Activated CD4-positive, alpha-beta T cell treated with anti-CD3 and anti-CD28 coated beads for 36 hours (primary cell): ENCODE measurements at regions not wholly inside any gene's neighbourhood (a gene's known extent, or its start where the extent isn't known, plus 50 kb on each side); places are given as distances from the start of the nearest gene placed in this dataset.

ENCODE experiments used
- ATAC-seq: fragments of 200-7000 bp; cut with Tn5 transposase; one replicate; pipeline ENCODE4 v1.10.0; 2021; ENCODE audit warnings: mild to moderate bottlenecking, moderate library complexity
- CTCF ChIA-PET: fragments of 350-600 bp; sonication (Branson Sonifier 250); formaldehyde crosslinking; loops from one replicate; lab custom pipeline; 2021; ENCODE audit warnings: antibody characterized with exemption; lab: Charles Lee
- POLR2A ChIA-PET: fragments of 350-600 bp; sonication (Branson Sonifier 250); formaldehyde crosslinking; loops from one replicate; lab custom pipeline; 2021; ENCODE audit warnings: antibody characterized with exemption, inconsistent platforms; lab: Charles Lee
- DNase-seq: peaks from one replicate; pipeline ENCODE4 v3.0.0-alpha.2; 2020
- H3K27ac Mint-ChIP-seq: one replicate; pipeline ENCODE4 v1.8.0; 2021; ENCODE audit warnings: mixed read lengths
- H3K27me3 Mint-ChIP-seq: one replicate; pipeline ENCODE4 v1.8.0; 2021; ENCODE audit warnings: mixed read lengths
- H3K36me3 Mint-ChIP-seq: one replicate; pipeline ENCODE4 v1.8.0; 2021; ENCODE audit warnings: low read depth, mixed read lengths
- H3K4me1 Mint-ChIP-seq: one replicate; pipeline ENCODE4 v1.8.0; 2021; ENCODE audit warnings: mixed read lengths
- H3K4me3 Mint-ChIP-seq: one replicate; pipeline ENCODE4 v1.8.0; 2021; ENCODE audit warnings: mild to moderate bottlenecking, moderate library complexity, mixed read lengths
- H3K9me3 Mint-ChIP-seq: one replicate; pipeline ENCODE4 v1.8.0; 2021; ENCODE audit warnings: low read depth, mixed read lengths
- intact Hi-C, 2 experiments: fragments of 100-400 bp; cut with DNase I in 1 of 2; cut with micrococcal nuclease in 1 of 2; formaldehyde crosslinking; loops; one replicate each; pipeline versions ENCODE4 v1.14.2 to v1.15.1; 2022 to 2024; cut with DNase I, micrococcal nuclease

DNA sequence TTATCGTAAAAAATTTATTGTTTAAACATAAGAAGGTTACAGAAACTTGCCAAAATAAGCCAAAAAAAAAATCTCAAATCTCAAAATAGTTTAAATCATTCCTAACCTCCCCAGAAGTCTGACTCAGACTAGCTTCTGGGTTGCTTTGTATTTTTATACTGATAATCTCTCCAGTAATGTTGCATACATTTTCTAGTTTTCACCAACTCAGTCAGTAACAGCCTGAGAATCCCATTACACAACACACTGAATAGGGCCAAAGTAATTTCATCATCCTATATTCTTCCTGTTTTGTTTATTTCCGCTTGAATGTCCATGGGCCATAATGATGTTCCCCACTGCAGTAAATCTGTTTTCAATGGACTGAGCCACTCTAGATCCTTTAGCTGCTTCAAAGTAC lies 478.5 kb downstream of the GPAM start:
- no peak for DNase-seq
- CTCF ChIA-PET, result interaction anchor here (0.7 kb wide), 1 partner anchor 147 kb away, joined by 3 read pairs; no protein-coding TSS in a partner anchor
- intact Hi-C loops, result no loop called here

DNA sequence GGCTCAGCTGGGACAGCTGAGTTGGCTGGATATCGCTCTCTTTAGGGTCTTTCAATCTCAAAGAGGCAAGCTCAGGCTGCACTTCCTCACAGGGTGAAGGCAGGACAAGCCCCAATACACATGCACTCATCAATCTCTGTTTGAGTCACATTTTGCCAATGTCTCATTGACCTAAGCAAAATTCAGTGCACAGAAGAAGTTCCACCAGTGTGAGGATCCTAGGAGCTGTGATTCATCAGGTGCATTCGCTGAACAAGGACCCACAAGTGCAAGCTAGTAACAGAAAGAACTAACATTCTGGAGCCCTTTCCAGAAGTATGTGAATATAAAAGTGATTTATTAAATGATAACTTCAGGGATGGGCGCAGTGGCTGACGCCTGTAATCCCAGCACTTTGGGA lies 477.2 kb downstream of the GPAM start:
- ChIA-PET POLR2A (no interaction called here), CTCF (interaction anchor here (1.2 kb wide), 1 partner anchor 516 kb away, joined by 3 read pairs; no protein-coding TSS in a partner anchor)
- DNase-seq (no peak), ATAC-seq (no peak)
- no peaks in the 10 kb centered on the region for H3K4me1 Mint-ChIP-seq
- intact Hi-C loops, result no loop called here
- no peak overlapping the region for H3K4me3 Mint-ChIP-seq
- H3K9me3 Mint-ChIP-seq, result no peaks in the 10 kb centered on the region
- H3K27me3 Mint-ChIP-seq, result peaks cover 2% of the 10 kb centered on the region
- no peak overlapping the region for H3K27ac Mint-ChIP-seq
- H3K36me3 Mint-ChIP-seq, result no peaks in the 10 kb centered on the region

More for the DNA sequence above, 478.5 kb downstream of the GPAM start:
- peaks cover 2% of the 10 kb centered on the region for H3K27me3 Mint-ChIP-seq
- H3K36me3 Mint-ChIP-seq, result no peaks in the 10 kb centered on the region
- H3K4me3 Mint-ChIP-seq, result no peak overlapping the region
- no peaks in the 10 kb centered on the region for H3K9me3 Mint-ChIP-seq
- H3K4me1 Mint-ChIP-seq, result no peaks in the 10 kb centered on the region
- no peak overlapping the region for H3K27ac Mint-ChIP-seq
- POLR2A ChIA-PET, result no interaction called here
- no peak for ATAC-seq

DNA sequence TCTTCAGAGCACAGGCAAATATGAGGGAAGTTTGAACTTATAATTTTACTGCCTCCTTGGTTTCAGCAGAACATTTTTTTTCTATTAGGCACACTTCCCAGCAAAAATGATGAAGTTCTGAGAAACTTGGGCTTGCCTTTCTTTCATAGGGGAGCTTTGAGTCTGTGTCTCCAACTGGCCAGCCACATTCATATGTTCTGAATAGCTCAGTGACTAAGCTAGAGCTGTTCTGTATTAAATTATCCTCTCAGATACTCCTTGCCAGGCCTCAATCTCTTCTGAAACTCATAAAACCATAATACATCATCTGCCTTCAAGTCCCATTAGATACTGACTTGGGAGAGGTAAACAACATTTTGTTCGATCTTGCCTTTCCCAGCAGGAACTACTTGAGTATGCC lies 476.5 kb downstream of the GPAM start:
- intact Hi-C loops, result no loop called here
- Mint-ChIP-seq H3K4me3 (no peak overlapping the region), H3K4me1 (no peaks in the 10 kb centered on the region), H3K27me3 (peaks cover 2% of the 10 kb centered on the region), H3K27ac (no peak overlapping the region), H3K36me3 (no peaks in the 10 kb centered on the region), H3K9me3 (peaks cover 2% of the 10 kb centered on the region)
- POLR2A ChIA-PET, result no interaction called here
- no peak for DNase-seq
- CTCF ChIA-PET, result interaction anchor here (1.2 kb wide), 1 partner anchor 516 kb away, joined by 3 read pairs; no protein-coding TSS in a partner anchor
- no peak for ATAC-seq

DNA sequence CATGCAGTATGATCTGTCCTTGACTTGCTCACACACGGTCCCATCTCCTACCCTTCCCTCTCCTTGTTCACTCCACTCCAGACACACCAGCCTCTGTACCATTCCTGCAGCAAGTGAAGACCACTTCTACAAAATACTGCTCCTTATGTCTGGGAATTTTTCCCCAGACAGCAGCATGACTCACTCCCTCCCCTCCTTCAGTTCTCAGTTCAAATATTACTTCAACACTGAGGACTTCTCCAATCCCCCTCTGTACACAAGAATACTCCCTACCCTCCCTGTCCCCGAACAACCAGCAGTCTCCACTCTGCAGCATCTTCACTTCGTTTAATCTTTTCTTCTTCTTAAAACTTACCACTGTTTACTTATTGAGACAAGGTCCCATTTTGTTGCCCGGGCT lies 474.0 kb downstream of the GPAM start:
- Mint-ChIP-seq H3K4me3 (no peak overlapping the region), H3K27ac (no peak overlapping the region), H3K36me3 (no peaks in the 10 kb centered on the region), H3K9me3 (peaks cover 2% of the 10 kb centered on the region), H3K4me1 (no peaks in the 10 kb centered on the region), H3K27me3 (peaks cover 2% of the 10 kb centered on the region)
- ChIA-PET POLR2A (no interaction called here), CTCF (no interaction called here)
- ATAC-seq (no peak), DNase-seq (no peak)
- intact Hi-C loops, result no loop called here

DNA sequence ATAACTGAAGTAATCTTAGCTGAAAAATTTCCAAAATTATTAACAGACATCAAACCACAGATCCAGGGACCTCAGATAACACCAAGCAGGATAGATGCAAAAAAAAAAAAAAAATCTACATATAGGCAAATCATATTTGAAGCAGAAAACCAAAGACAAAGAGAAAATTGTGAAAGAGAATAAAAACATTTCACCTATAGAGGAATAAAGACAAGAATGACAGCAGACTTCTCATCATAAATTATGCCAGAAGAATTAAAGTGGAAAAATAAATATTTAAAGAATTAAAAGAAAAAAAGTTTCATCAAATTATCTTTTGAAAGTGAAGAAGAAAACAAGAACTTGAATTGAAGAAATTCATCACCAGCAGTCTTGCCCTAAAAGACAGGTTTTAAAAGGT lies 467.5 kb downstream of the GPAM start:
- POLR2A ChIA-PET, result no interaction called here
- H3K27me3 Mint-ChIP-seq, result no peaks in the 10 kb centered on the region
- DNase-seq, result no peak
- H3K9me3 Mint-ChIP-seq, result peaks cover 21% of the 10 kb centered on the region
- no peaks in the 10 kb centered on the region for H3K36me3 Mint-ChIP-seq
- CTCF ChIA-PET, result no interaction called here
- H3K4me3 Mint-ChIP-seq, result no peak overlapping the region
- intact Hi-C loops, result no loop called here
- H3K27ac Mint-ChIP-seq, result no peak overlapping the region
- no peaks in the 10 kb centered on the region for H3K4me1 Mint-ChIP-seq
- no peak for ATAC-seq

DNA sequence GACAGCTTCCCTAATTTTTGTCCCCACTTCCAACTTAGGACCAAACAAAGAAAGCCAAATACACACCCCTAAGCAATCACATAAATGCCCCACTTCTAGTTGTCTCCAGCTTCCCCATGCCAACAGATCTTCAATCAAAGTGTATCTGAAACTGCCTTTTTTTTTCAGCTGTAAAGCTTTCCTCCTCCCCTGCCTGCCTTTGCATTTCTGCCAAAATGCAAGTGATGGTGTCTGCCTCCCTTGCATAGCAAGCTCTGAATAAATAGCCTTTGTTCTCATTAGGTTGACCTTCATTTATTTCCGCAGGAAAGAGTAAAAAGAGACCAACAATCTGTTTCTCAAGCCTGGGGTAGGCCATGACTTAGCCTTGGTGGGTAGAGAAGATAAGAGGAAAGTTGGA lies 459.4 kb downstream of the GPAM start:
- ATAC-seq, result no peak
- H3K27ac Mint-ChIP-seq, result no peak overlapping the region
- no peak overlapping the region for H3K4me3 Mint-ChIP-seq
- H3K36me3 Mint-ChIP-seq, result no peaks in the 10 kb centered on the region
- H3K4me1 Mint-ChIP-seq, result no peaks in the 10 kb centered on the region
- no peak for DNase-seq
- intact Hi-C loops, result no loop called here
- ChIA-PET POLR2A (no interaction called here), CTCF (no interaction called here)
- no peaks in the 10 kb centered on the region for H3K9me3 Mint-ChIP-seq
- H3K27me3 Mint-ChIP-seq, result no peaks in the 10 kb centered on the region

DNA sequence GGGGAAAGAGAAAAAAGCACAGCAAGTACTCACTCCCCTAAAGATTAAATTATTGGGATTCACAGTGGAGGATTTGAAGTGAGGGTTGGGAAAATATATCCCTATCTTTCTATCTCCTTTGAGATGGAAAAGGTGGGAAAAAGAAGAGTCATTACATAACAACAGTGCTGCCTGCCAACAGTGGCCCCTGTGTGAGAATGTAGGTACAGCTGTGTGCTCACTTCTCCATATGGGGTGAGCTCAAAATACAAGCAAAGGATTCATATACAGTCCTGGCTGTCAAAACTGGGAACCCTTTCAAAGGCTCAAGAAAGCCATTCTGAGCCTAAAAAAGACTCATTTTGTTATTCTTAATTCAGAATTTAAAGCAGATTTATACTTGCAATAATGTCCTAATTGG lies 458.5 kb downstream of the GPAM start:
- Mint-ChIP-seq H3K4me3 (no peak overlapping the region), H3K4me1 (no peaks in the 10 kb centered on the region), H3K27me3 (no peaks in the 10 kb centered on the region), H3K36me3 (no peaks in the 10 kb centered on the region), H3K27ac (no peak overlapping the region), H3K9me3 (no peaks in the 10 kb centered on the region)
- intact Hi-C loops, result no loop called here
- CTCF ChIA-PET, result interaction anchor here (0.7 kb wide), 1 partner anchor 19 kb away, joined by 6 read pairs; no protein-coding TSS in a partner anchor
- POLR2A ChIA-PET, result interaction anchor here (0.7 kb wide), 1 partner anchor 21 kb away, joined by 3 read pairs; no protein-coding TSS in a partner anchor
- no peak for DNase-seq
- ATAC-seq, result no peak

DNA sequence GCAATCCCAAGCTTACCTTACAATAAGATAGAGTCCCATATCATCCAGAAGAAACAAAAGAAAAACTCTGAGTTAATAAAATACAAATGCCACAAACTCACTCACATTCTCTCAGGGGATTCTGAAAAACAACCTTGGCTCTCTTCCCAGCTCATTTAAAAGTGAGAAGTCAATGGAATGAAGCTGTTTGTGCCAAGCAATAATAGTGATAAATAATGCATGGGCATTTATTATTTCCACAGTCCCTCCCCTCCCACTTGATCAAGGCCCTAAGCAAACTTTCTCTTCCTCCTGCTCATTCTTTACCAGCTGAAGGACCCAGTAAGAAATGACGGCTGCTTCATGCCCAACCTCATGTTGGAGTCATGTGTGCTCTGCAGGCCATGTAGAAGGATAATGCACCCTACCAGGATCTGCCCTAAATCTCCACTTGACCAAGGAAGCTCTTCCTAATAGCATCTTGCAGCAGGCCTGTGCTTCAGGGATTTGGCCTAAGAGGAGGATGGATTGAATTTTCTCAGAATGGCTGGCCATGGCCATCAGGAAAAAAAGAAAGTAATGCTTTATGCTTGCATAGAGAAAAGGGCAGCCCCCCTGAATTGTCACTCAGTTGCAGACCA lies 451.3 kb downstream of the GPAM start:
- Mint-ChIP-seq H3K4me1 (no peaks in the 10 kb centered on the region), H3K36me3 (no peaks in the 10 kb centered on the region), H3K9me3 (peaks cover 3% of the 10 kb centered on the region), H3K27me3 (no peaks in the 10 kb centered on the region), H3K27ac (no peak overlapping the region), H3K4me3 (no peak overlapping the region)
- ChIA-PET POLR2A (interaction anchor here (0.5 kb wide), 1 partner anchor 128 kb away, joined by 4 read pairs; no protein-coding TSS in a partner anchor), CTCF (interaction anchor here (0.6 kb wide), 1 partner anchor 1049 kb away, joined by 3 read pairs; no protein-coding TSS in a partner anchor)
- intact Hi-C loops, result no loop called here
- no peak for DNase-seq
- ATAC-seq, result no peak

DNA sequence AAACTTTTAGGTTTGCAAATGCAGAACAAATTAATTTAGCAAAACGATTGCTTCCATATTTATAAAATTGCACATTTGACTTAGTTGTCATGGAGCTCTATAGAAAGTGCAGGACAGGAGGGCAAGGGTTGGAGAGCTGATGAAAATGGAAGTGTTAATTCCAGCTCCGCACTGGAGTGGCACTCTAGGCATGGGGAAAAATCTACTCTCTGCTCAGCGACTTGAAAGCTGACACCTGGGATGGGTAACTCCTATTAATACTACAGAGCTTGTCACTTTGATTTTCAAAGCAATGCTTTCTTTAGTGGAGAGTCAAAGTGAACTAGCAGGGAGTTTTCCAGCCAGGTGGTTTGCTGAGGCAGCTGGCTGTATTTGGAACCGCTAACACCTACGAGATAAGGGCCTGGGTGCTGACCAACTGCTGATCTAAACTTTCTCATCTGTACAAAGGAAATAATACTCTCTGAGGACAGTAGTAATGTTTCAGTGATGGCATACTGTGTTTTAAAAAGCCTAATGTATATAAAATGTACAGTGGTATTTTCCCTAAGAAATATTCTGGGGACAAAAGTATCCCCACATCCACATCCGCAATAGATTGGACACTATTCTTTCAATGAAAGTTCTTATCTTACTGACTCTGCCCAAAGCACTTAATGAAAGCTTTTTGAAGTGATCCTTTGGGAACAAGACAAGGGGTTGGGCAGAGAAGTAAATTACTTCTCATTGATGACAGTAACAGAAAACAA lies 444.3 kb downstream of the GPAM start:
- ATAC-seq, result no peak
- no peak overlapping the region for H3K4me3 Mint-ChIP-seq
- no peaks in the 10 kb centered on the region for H3K36me3 Mint-ChIP-seq
- ChIA-PET CTCF (interaction anchor here (0.7 kb wide), 1 partner anchor 61 kb away, joined by 3 read pairs; no protein-coding TSS in a partner anchor), POLR2A (no interaction called here)
- H3K27ac Mint-ChIP-seq, result no peak overlapping the region
- peaks cover 3% of the 10 kb centered on the region for H3K9me3 Mint-ChIP-seq
- no peak for DNase-seq
- no peaks in the 10 kb centered on the region for H3K27me3 Mint-ChIP-seq
- H3K4me1 Mint-ChIP-seq, result no peaks in the 10 kb centered on the region
- intact Hi-C loops, result no loop called here

DNA sequence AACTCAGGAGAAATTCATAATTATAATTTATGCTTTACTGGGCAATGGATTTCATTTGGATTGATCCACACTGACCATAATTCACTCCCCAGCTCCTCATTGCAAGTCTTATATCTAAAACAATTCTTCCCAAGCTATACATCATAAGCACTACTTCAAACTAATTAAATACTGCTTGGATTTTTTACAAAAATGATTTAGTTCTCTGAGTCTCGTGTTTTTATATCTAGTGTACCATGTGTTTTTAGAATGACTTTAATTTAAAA lies 443.8 kb downstream of the GPAM start:
- intact Hi-C loops, result no loop called here
- Mint-ChIP-seq H3K27ac (no peak overlapping the region), H3K36me3 (no peaks in the 10 kb centered on the region), H3K4me1 (no peaks in the 10 kb centered on the region), H3K9me3 (peaks cover 3% of the 10 kb centered on the region), H3K4me3 (no peak overlapping the region), H3K27me3 (peaks cover 2% of the 10 kb centered on the region)
- ATAC-seq, result no peak
- POLR2A ChIA-PET, result no interaction called here
- CTCF ChIA-PET, result no interaction called here
- DNase-seq, result no peak

DNA sequence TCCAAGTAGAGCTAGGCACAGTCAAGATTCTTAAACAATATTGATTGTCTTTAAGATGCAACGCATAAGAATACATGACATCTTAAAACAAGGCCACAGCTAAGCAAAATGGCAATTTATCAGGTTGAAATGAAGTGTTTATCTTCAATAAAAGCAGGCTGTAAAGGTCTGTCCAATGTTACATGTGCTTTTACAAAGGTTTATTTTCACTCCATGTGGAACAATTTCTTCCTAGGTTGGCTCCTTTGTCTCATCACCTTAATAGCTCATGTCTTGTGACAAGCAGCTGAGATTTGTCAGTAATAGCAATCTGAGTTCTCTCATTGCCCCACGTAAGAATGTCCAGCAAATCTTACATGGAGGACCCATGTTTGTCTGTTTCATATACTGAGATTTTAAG lies 437.6 kb downstream of the GPAM start:
- ATAC-seq (no peak), DNase-seq (no peak)
- H3K9me3 Mint-ChIP-seq, result no peaks in the 10 kb centered on the region
- no peak overlapping the region for H3K27ac Mint-ChIP-seq
- POLR2A ChIA-PET, result interaction anchor here (0.6 kb wide), 1 partner anchor 21 kb away, joined by 3 read pairs; no protein-coding TSS in a partner anchor
- intact Hi-C loops, result no loop called here
- H3K4me3 Mint-ChIP-seq, result no peak overlapping the region
- CTCF ChIA-PET, result no interaction called here
- no peaks in the 10 kb centered on the region for H3K36me3 Mint-ChIP-seq
- peaks cover 2% of the 10 kb centered on the region for H3K27me3 Mint-ChIP-seq
- no peaks in the 10 kb centered on the region for H3K4me1 Mint-ChIP-seq

DNA sequence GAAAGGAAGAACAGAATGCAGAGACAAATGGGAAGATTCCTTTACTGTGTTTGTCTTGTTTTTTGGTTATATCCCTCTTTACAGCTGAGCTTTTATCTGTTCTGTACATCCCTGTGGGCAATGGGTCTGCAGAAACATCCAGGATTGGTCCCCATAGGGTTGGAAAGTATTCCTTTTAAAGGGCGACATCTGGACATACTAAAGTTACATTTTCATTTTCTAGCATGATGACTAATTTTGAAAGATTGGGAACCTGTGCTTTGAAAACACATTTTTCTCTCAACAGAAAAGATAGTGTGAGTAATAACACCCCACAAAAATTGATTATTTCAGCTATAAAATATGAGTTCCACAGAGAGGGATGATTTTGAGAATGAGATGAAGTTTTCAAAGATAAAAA lies 435.8 kb downstream of the GPAM start:
- Mint-ChIP-seq H3K36me3 (no peaks in the 10 kb centered on the region), H3K27ac (no peak overlapping the region), H3K27me3 (peaks cover 2% of the 10 kb centered on the region), H3K4me1 (no peaks in the 10 kb centered on the region), H3K4me3 (no peak overlapping the region), H3K9me3 (no peaks in the 10 kb centered on the region)
- no peak for ATAC-seq
- CTCF ChIA-PET, result no interaction called here
- POLR2A ChIA-PET, result no interaction called here
- intact Hi-C loops, result no loop called here
- DNase-seq, result no peak
